Suprapubic skin (tissue), 4 donors: ENCODE measurements at regions not wholly inside any gene's neighbourhood (a gene's known extent, or its start where the extent isn't known, plus 50 kb on each side); places are given as distances from the start of the nearest gene placed in this dataset.

ENCODE experiments used
- DNase-seq, 2 donors: peaks; one replicate each; pipeline ENCODE4 v3.0.0-alpha.2; 2019; ENCODE audit warnings: low spot score in 2 of 2
- H3K27ac ChIP-seq: fragments of 200-600 bp; sonication (generic); one replicate; pipeline ENCODE4 v1.5.1; 2019
- H3K27me3 ChIP-seq: fragments of 200-600 bp; sonication (generic); one replicate; pipeline ENCODE4 v1.5.1; 2019
- H3K36me3 ChIP-seq: fragments of 200-600 bp; sonication (generic); one replicate; pipeline ENCODE4 v1.5.1; 2019
- H3K4me1 ChIP-seq: fragments of 200-600 bp; sonication (generic); one replicate; pipeline ENCODE4 v1.5.1; 2019
- H3K4me3 ChIP-seq: fragments of 200-600 bp; sonication (generic); one replicate; pipeline ENCODE4 v1.5.1; 2019; ENCODE audit warnings: mild to moderate bottlenecking
- H3K9me3 ChIP-seq: fragments of 200-600 bp; sonication (generic); one replicate; pipeline ENCODE4 v1.5.1; 2019
- EP300 ChIP-seq: sonication (generic); formaldehyde crosslinking; IDR thresholded peaks from one replicate; pipeline ENCODE4 v1.6.1; 2017; ENCODE audit warnings: antibody characterized with exemption
- POLR2A ChIP-seq, 2 donors: fragments of 450-650 bp; IDR thresholded peaks; one replicate each; pipeline ENCODE4 v1.6.1; 2017; ENCODE audit warnings: antibody characterized with exemption in 2 of 2, mild to moderate bottlenecking in 2 of 2, moderate library complexity in 2 of 2
- POLR2AphosphoS5 ChIP-seq, 3 donors: sonication (generic); formaldehyde crosslinking; IDR thresholded peaks; one replicate each; pipeline ENCODE4 v1.6.1; 2017; ENCODE audit warnings: antibody characterized with exemption in 3 of 3
- WGBS: methylation state at CpG from one replicate; pipeline ENCODE4 v1.1.5; 2018; 5-methylcytosine and 5-hydroxymethylcytosine counted together
- TF ChIP-seq, protein P1 (sequence below), 2 donors: fragments of 200-600 bp in 1 of 2; fragments of 450-650 bp in 1 of 2; sonication (generic) in 1 of 2; IDR thresholded peaks; one replicate each; pipeline ENCODE4 v1.5.1; 2016 to 2019; ENCODE audit warnings: antibody characterized with exemption in 2 of 2, mild to moderate bottlenecking in 1 of 2, moderate library complexity in 1 of 2

DNA sequence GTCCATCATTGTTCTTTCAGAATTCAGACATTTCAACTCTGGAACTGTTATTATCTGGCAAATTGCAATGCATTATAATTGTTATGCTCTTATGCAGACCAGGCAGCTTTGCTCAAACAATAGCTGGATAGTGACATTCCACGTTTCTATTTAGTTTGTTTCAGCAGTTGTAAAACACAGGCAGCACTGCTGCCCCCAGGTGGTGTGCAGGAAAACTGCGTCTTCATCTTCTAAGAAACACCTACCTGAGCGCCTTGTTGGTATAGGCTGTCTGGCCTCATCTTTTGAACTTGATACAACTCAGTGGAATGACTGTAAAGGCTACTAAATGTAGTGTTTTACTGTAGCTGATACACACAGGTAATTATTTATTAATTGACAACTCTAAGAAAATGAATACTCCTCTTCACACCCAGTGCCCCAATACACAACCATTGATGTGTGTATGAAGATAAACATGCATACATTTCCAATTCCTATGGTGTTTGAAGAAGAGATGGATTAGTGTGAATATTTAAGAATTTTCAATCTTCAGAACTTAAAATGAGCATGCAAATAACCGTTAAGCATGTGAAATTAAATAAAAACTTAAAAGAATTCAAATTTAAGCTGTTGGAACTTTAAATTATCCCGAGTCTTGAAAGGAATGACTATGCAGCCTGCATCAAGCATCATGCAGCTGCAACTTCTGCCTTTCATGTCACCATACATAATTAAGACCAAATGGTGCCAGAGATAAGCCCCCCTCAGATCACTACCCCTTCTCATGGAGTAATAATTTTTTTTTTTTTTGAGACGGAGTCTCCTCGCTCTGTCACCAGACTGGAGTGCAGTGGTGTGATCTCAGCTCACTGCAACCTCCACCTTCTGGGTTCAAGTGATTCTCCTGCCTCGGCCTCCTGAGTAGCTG, 85.6 kb downstream of the CD8B2 start:
- H3K36me3 ChIP-seq: no peaks in the 10 kb centered on the region
- peaks cover 5% of the 10 kb centered on the region for H3K4me1 ChIP-seq
- TF ChIP-seq POLR2AphosphoS5 (IDR thresholded peaks at IDR 0.05) (no peak), EP300 (no peak), POLR2A (IDR thresholded peaks at IDR 0.05) (no peak)
- TF ChIP-seq, protein P1, sequence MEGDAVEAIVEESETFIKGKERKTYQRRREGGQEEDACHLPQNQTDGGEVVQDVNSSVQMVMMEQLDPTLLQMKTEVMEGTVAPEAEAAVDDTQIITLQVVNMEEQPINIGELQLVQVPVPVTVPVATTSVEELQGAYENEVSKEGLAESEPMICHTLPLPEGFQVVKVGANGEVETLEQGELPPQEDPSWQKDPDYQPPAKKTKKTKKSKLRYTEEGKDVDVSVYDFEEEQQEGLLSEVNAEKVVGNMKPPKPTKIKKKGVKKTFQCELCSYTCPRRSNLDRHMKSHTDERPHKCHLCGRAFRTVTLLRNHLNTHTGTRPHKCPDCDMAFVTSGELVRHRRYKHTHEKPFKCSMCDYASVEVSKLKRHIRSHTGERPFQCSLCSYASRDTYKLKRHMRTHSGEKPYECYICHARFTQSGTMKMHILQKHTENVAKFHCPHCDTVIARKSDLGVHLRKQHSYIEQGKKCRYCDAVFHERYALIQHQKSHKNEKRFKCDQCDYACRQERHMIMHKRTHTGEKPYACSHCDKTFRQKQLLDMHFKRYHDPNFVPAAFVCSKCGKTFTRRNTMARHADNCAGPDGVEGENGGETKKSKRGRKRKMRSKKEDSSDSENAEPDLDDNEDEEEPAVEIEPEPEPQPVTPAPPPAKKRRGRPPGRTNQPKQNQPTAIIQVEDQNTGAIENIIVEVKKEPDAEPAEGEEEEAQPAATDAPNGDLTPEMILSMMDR (IDR thresholded peaks at IDR 0.05): no peak
- DNase-seq: no peak
- H3K27me3 ChIP-seq: peaks cover 2% of the 10 kb centered on the region
- WGBS: 55% methylated on average over 8 of the region's 8 CpGs
- no peak overlapping the region for H3K27ac ChIP-seq
- H3K4me3 ChIP-seq: no peak overlapping the region
- no peaks in the 10 kb centered on the region for H3K9me3 ChIP-seq

DNA sequence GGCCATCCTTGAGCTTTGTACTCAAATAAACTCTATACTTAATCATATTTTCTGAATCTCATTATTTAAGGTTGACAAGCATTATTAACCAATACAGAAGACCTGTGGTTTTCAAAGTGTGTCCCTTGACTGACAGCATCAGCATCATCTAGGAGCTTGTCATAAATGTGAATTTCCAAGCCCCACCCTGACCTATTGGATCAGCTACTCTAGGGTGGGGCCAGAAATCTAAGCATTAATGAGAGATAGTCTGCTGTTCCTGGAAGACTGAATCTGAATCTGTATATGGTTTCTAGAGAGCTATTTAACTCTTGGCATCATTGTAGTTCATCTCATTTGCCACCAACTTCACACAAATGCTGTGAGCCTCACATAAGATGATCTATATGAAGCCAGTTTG, 86.6 kb downstream of the CD8B2 start:
- H3K36me3 ChIP-seq: no peaks in the 10 kb centered on the region
- TF ChIP-seq, protein P1 (IDR thresholded peaks at IDR 0.05): no peak
- TF ChIP-seq EP300: no peak
- H3K9me3 ChIP-seq: no peaks in the 10 kb centered on the region
- H3K4me1 ChIP-seq: peaks cover 5% of the 10 kb centered on the region
- no peak overlapping the region for H3K4me3 ChIP-seq
- DNase-seq: no peak
- H3K27ac ChIP-seq: no peak overlapping the region
- peaks cover 4% of the 10 kb centered on the region for H3K27me3 ChIP-seq

DNA sequence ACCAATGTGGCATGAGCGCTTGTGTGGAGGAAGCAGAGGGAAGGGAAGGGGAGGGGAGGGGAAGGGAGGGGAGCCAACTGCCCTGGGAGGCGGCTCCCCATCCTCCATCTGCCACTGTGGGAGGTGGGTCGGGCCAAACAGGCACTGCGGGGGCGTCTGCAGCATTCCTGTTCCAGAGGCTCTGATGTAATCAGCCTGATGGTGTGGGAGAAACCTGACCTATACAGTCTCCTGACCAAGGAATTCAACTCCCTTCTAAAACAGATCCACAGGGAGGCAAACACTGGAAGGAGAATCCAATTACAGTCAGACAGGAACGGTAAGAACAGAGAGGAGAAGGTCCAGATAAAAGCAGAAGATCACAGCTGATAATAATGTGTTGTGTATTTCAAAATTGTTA, 88.8 kb downstream of the CD8B2 start:
- H3K27ac ChIP-seq: no peak overlapping the region
- DNase-seq: no peak
- no peaks in the 10 kb centered on the region for H3K9me3 ChIP-seq
- H3K27me3 ChIP-seq: peaks cover 13% of the 10 kb centered on the region
- peaks cover 5% of the 10 kb centered on the region for H3K4me1 ChIP-seq
- 42% methylated on average over 2 of the region's 6 CpGs for WGBS
- H3K36me3 ChIP-seq: no peaks in the 10 kb centered on the region
- TF ChIP-seq POLR2A (IDR thresholded peaks at IDR 0.05) (no peak), EP300 (no peak), POLR2AphosphoS5 (IDR thresholded peaks at IDR 0.05) (no peak)
- TF ChIP-seq, protein P1 (IDR thresholded peaks at IDR 0.05): no peak
- no peak overlapping the region for H3K4me3 ChIP-seq

DNA sequence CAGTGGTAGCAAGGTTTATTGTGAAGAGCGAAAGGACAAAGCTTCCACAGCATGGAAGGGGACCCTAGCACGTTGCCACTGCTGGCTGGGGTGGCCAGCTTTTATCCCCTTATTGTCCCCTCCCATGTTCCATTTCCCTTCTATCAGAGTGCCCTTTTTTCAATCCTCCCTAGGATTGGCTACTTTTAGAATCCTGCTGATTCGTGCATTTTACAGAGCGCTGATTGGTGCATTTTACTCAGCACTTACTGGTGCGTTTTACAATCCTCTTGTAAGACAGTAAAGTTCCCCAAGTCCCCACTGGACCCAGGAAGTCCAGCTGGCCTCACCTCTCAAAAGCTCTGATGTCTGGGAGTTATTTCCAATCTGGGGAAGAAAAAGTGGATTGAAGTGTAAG, 90.1 kb downstream of the CD8B2 start:
- no peak overlapping the region for H3K4me3 ChIP-seq
- H3K36me3 ChIP-seq: no peaks in the 10 kb centered on the region
- WGBS: 96% methylated on average over 5 of the region's 5 CpGs
- peaks cover 8% of the 10 kb centered on the region for H3K4me1 ChIP-seq
- no peaks in the 10 kb centered on the region for H3K9me3 ChIP-seq
- peaks cover 18% of the 10 kb centered on the region for H3K27me3 ChIP-seq
- no peak overlapping the region for H3K27ac ChIP-seq
- TF ChIP-seq POLR2A (IDR thresholded peaks at IDR 0.05) (no peak), EP300 (no peak), POLR2AphosphoS5 (IDR thresholded peaks at IDR 0.05) (no peak)
- TF ChIP-seq, protein P1 (IDR thresholded peaks at IDR 0.05): no peak
- no peak for DNase-seq

DNA sequence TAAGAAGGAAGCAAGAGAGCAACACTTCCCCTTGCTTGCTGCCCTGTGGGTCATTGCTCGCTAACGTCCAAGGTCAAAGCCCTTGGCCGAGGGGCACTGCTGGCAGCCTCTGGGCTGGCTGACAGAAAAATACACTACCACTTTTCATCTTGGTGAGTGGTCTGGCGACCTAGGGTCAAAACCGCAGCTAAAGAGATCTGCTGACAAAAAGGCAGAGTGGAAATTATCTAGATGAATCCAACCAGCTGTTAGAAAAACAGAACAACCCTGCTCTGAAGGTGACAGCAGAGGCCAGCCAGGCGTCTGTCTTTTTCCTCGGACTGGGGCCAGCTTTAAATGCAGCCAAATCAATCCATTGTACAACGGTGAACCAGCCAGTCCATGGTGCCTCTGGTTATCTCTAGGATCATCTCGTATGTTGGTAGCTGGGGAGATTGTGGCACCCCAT, 92.6 kb downstream of the CD8B2 start:
- H3K4me1 ChIP-seq: peaks cover 14% of the 10 kb centered on the region
- H3K27me3 ChIP-seq: peaks cover 30% of the 10 kb centered on the region
- H3K9me3 ChIP-seq: no peaks in the 10 kb centered on the region
- no peak overlapping the region for H3K27ac ChIP-seq
- WGBS: 52% methylated on average over 9 of the region's 9 CpGs
- TF ChIP-seq, protein P1 (IDR thresholded peaks at IDR 0.05): no peak
- no peak for TF ChIP-seq POLR2A (IDR thresholded peaks at IDR 0.05)
- no peak for TF ChIP-seq POLR2AphosphoS5 (IDR thresholded peaks at IDR 0.05)
- no peak for TF ChIP-seq EP300
- no peak for DNase-seq
- H3K36me3 ChIP-seq: no peaks in the 10 kb centered on the region
- no peak overlapping the region for H3K4me3 ChIP-seq
